ENCODE measurements at regions not wholly inside any gene's neighbourhood (a gene's known extent, or its start where the extent isn't known, plus 50 kb on each side); places are given as distances from the start of the nearest gene placed in this dataset.

DNA sequence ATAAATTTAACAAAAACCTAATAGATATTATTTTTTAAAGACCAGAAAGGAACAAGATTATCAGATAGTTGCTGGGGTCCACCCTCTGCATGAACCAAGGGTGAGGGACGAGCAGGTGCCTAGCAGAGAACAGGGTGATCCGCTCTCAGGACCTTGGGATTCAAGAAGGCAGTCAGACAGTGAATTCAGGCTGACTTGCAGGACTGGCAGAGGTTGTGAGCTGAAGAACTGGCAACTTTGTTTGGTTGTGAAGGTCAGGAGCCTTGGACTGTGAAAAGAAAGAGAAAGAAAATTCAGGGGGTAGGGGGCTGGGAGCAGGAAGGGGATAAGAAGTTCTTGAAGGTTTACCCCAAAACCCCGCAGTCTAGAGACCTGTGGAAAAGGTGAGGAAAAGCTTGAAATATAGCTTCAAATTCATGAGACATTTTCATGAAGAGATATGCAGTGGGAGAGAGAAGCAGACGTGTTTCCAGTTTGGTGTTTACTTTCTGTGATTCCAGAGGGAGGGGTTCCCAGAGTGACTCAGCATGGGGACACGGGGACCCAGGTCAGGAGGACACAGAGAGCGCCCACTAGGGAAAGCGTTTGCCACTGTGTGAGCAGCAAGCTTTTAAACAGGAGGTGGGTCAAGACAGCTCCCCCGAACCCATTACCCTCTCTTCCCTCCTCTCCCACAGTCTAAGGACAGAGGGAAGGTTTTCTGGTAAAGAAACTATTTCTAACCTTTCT lies 217.2 kb upstream of the UMPS start:
- no peak for DNase-seq

DNA sequence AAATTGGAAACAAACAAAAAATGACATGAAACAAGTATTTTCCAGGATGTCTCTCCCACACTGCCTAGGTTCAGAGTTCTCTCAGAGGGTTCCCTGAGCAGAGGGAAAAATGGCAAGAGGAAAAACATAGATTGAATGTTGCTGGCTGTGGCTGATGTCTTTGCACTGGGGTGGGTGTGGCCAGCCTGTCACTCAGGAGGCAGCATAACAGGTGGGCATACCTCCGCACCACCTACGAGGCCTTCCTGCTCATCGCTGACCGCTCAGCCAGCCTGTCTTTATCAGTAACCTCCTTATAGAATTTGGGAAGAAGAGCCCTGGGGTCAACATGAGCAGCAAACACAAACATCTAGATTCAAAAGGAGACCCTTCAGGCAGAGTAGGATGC lies 216.6 kb upstream of the UMPS start:
- no peak for DNase-seq

- no peak for DNase-seq
Observed at GRCh38 chr3:124514683-124515082, 215.6 kb upstream of the UMPS start.

DNA sequence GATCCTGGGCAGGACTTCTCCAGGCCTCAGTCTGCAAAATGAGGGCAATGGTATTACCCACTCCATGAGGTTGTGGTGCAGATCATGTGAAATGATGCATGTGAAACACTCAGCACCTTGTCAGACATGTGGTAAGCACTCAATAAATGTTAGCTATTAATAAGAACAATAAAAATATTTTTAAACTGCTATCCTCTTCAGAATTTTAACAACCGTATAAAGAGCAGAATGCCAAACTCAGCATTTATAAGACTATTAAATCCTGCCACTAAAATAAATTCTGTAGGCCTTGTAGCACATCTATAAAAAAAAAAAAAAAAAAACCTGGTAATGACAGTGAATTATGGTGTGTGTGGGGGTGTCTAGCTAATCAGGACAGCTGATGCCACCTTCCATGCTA lies 213.9 kb upstream of the UMPS start:
- no peak for DNase-seq

GRCh38 chr3:124517306-124517705 lies 212.9 kb upstream of the UMPS start:
- DNase-seq = no peak

- DNase-seq = no peak
Observed at GRCh38 chr3:124518350-124518749, 211.9 kb upstream of the UMPS start.

DNA sequence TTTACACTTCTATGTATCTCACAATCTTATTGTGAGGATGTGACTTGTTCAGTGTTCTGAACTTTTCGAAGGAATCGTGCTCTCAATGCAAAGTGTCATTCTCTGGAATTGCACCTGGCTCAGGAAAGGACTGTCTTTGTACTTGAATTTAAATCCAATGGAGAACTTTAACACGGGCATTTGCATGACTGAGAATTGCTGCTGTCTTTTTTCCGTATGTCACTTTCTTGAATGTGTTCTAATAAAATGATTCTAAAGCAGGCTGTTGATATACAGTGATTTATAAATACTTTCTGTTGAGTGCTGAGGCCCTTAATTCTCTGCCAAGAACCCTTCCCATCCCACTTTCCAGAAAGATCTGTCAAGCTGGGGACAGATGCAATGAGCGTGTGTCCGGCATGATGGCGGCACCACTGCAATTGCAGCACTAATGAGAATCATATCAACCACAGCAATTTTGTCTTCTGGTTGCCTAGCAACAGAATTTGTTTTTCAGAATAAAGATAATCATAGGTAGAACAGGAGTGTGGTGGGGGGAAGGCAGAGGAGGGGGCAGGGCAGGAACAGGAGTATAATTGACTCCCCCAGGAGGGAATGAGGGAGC lies 210.6 kb upstream of the UMPS start:
- no peak for DNase-seq

- DNase-seq = no peak
Observed at GRCh38 chr3:124520970-124521369, 209.3 kb upstream of the UMPS start.

- no peak for DNase-seq
Observed at GRCh38 chr3:124522082-124522625, 208.1 kb upstream of the UMPS start.

DNA sequence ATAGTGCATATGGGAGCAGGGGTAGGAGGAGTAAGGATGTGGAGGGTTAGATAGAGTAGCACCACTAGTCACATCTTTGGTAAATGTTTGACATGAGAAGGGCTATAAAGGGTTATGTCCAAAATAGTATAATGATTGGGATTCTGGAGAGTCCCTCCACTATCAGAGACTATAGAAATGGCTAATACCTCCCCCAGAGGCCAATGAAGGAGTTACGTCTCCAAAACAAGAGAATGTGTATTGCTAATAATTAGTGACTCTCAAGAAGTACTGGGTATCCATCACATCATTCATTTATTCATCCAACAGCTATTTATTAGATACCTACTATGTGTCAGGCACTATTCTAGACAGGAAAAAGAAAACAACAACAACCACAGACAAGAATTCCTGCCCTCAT lies 203.7 kb upstream of the UMPS start:
- no peak for DNase-seq

GRCh38 chr3:124529826-124530571 lies 200.3 kb upstream of the UMPS start:
- DNase-seq = no peak

GRCh38 chr3:124530916-124531315 lies 199.3 kb upstream of the UMPS start:
- no peak for DNase-seq

DNA sequence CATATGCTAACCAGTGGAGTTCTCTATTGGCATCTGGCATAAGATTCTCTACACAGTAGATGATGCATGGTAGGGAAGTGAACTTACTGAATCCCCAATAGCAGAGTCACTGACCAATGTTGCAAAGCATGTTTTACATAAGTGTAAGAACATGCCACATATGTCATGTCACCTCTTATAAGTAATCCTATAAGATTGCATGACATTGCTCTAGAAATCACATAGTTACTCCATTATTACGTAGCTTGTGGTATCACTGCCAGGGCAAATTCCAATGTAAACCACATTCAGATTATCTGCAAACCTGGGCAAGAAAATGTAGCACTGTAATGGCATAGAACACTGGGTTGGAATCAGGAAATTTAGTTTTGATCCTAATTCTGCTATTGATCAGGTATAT lies 198.2 kb upstream of the UMPS start:
- no peak for DNase-seq

DNA sequence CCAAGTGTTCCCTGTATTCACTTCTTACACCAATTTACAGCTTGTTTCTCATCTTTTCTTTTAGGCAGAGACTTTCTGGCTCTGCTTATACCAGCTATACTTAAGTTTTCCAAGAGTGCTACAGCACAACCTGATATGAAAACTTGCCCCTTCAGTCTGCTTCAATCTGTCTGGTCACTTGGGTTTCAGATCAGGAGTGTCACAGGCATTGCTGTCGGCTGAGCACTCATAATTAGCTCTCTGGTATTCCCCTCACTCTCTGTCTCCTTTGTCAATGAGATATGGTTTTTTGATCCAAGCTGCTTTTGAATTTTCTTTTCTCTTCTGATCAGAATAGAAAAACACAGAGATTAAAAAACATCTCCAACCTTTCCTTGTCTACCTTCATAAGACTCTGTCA lies 194.9 kb upstream of the UMPS start:
- no peak for DNase-seq

- no peak for DNase-seq
Observed at GRCh38 chr3:124540550-124541211, 189.6 kb upstream of the UMPS start.

DNA sequence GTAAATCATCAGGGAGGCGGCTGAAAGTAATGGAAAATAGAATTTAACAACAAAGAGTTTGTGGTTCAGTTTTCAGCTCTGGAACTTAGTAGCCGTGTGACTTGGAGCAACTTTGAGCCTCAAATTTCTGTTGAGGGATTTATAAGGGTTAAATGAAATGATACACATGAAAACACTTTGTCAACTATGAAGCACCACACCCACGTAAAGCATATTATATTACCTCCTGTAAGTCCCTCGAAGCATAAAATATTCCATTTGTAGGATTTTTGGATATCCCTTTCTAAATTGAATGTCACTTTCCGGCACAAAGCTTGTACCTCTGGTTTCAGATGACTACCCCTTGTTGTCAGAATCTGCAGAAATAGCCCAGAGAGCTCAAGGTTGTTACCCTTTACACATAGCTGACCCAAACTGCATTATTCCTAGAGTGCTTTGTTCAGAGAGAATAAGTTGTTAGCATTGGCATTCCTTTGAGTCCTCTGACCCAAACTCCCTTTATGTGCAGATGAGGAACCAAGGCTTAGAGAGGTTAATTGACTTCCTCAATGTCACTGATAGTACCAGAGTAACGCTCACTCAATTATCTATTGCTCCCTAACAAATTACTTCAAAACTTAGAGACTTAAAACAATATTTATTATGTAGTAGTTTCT lies 187.9 kb upstream of the UMPS start:
- no peak for DNase-seq

GRCh38 chr3:124545891-124546290 lies 184.4 kb upstream of the UMPS start:
- DNase-seq = no peak

GRCh38 chr3:124552224-124552623 lies 178.0 kb upstream of the UMPS start:
- DNase-seq = no peak

DNA sequence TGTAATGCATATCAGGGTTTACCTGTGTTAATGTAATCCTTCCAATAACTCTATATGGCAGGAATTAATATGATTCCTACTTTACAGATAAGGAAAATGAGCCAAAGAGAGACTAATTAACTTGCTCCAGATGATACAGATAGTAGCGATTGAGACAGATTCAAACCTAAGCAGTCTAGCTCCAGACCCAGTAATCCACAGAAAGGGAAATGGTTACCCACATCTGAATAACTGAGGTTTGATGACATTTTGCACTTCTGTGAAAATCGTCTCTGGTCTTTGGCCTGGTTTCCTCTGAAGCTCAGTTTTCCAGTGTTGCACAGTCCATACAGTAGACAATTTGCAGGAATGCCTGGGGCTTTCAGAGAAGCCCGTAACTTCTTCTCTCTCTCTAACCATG lies 177.1 kb upstream of the UMPS start:
- DNase-seq = no peak

- no peak for DNase-seq
Observed at GRCh38 chr3:124556636-124557035, 173.6 kb upstream of the UMPS start.

DNA sequence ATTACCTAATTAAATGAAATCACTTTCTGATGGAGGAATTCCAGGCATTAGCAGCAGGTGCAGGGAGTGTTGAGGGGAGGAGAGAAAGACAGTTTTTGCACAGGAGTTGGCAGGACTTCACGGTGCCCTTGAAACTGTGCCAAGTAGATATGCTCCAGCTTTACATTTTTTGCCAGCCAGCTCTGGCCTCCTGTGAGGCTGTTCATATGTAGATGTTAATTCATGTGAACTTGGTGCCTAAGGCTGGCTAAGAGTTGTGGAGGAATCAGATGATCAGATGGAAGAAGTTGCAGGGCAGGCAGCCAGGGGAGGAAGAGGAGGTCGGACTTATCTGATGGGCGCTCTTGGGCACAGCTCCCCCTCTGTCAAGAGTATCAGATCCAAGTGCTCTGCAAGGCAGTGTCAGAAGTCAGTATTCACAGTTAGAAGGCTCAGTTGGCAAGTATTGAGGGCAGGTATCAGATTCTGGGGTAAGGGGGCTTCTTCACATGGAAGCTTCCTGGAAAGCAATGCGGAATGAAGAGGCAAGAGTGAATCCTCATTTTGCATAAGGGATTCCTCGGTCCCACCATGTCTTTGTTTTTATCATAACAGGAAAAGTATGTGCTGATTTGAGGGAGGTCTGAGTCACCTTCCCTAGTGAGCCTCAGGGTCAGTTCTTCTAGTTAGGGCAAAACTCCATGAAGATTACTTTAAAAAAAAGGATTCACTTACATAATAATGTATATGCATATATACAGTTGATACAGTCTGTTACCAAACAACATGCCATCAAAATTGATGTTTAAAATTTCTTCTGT lies 172.6 kb upstream of the UMPS start:
- DNase-seq = no peak
